ENCODE measurements at regions not wholly inside any gene's neighbourhood (a gene's known extent, or its start where the extent isn't known, plus 50 kb on each side); places are given as distances from the start of the nearest gene placed in this dataset.
"Not testable (repeated sequence)": the region's sequence is repeated elsewhere in the genome, so short reads cannot be mapped to it uniquely, and the experiment has no call there.

DNA sequence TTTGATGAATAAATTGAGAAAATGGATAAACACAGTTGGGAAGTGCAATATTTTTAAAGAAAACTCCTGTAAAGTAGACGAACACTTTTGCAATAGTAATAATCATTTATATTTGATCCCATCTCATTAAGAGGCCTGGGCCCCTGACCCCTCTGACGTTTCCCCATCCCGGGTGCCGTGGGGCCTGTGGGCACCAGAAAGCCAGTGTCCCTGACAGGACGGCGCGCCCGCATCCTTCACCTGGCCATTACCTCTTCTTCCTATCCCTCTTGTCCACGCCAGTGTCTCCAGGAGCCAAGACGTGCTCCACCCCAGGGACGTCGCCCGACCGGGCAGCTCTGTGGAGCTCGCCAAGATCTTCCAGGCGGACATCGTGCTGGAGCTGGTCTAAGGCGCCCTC is 147.4 kb downstream of the USP22 start:
- not testable (repeated sequence) for TF ChIP-seq POLR2A, POLR2AphosphoS5, EP300 (IDR thresholded peaks at IDR 0.05)
- TF ChIP-seq, protein P1, sequence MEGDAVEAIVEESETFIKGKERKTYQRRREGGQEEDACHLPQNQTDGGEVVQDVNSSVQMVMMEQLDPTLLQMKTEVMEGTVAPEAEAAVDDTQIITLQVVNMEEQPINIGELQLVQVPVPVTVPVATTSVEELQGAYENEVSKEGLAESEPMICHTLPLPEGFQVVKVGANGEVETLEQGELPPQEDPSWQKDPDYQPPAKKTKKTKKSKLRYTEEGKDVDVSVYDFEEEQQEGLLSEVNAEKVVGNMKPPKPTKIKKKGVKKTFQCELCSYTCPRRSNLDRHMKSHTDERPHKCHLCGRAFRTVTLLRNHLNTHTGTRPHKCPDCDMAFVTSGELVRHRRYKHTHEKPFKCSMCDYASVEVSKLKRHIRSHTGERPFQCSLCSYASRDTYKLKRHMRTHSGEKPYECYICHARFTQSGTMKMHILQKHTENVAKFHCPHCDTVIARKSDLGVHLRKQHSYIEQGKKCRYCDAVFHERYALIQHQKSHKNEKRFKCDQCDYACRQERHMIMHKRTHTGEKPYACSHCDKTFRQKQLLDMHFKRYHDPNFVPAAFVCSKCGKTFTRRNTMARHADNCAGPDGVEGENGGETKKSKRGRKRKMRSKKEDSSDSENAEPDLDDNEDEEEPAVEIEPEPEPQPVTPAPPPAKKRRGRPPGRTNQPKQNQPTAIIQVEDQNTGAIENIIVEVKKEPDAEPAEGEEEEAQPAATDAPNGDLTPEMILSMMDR (IDR thresholded peaks at IDR 0.05), result not testable (repeated sequence)
